GM12891 (cell line): ENCODE measurements at regions not wholly inside any gene's neighbourhood (a gene's known extent, or its start where the extent isn't known, plus 50 kb on each side); places are given as distances from the start of the nearest gene placed in this dataset.

Experiments
- POLR2A ChIP-seq: IDR thresholded peaks from 2 replicates; pipeline ENCODE4 v1.6.1; 2011; ENCODE audit warnings: low read depth, low read length, control low read depth
- POLR2AphosphoS5 ChIP-seq: IDR thresholded peaks from 2 replicates; pipeline ENCODE4 v1.6.1; 2011; ENCODE audit warnings: low read depth, low read length, control low read depth
- TAF1 ChIP-seq: IDR thresholded peaks from 2 replicates; pipeline ENCODE4 v1.6.1; 2011; ENCODE audit warnings: low read depth, low read length, control low read depth

DNA sequence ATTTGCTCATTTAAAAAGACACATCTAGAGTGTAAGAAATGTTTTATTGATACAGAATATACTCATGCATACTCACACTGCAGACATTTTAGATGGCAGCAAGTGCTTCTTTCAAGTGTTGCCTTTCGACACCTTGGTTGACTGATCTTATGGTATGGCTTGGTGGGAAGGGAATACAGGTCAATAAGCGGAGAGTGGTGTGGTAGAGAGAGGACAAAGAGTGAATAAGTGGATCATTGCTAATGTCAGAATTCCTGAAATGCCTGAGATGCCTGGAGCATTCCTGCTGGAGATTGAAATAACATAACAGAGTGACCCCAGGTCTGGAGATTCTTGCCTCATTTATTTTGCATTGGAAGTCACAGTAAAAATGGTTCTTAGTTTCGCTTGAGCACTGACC is 76.7 kb downstream of the RND3 start:
- TF ChIP-seq POLR2A (no peak), POLR2AphosphoS5 (no peak), TAF1 (no peak)
